ENCODE measurements at regions not wholly inside any gene's neighbourhood (a gene's known extent, or its start where the extent isn't known, plus 50 kb on each side); places are given as distances from the start of the nearest gene placed in this dataset.
"Not testable (repeated sequence)": the region's sequence is repeated elsewhere in the genome, so short reads cannot be mapped to it uniquely, and the experiment has no call there.

DNA sequence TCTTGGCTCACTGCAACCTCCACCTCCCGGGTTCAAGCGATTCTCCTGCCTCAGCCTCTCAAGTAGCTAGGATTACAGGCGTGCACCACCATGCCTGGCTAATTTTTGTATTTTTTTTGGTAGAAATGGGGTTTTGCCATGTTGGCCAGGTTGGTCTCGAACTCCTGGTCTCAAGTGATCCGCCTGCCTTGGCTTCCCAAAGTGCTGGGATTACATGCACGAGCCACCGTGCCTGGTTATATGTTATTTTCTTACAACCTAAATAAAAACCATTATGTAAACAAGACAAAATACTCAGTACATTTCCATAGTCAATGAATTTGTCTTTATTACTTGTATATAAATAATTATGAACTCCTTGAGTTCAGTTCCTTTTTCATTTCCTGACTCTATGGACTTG lies 75.7 kb upstream of the TPTE start:
- TF ChIP-seq, protein P1, sequence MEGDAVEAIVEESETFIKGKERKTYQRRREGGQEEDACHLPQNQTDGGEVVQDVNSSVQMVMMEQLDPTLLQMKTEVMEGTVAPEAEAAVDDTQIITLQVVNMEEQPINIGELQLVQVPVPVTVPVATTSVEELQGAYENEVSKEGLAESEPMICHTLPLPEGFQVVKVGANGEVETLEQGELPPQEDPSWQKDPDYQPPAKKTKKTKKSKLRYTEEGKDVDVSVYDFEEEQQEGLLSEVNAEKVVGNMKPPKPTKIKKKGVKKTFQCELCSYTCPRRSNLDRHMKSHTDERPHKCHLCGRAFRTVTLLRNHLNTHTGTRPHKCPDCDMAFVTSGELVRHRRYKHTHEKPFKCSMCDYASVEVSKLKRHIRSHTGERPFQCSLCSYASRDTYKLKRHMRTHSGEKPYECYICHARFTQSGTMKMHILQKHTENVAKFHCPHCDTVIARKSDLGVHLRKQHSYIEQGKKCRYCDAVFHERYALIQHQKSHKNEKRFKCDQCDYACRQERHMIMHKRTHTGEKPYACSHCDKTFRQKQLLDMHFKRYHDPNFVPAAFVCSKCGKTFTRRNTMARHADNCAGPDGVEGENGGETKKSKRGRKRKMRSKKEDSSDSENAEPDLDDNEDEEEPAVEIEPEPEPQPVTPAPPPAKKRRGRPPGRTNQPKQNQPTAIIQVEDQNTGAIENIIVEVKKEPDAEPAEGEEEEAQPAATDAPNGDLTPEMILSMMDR (IDR thresholded peaks at IDR 0.05), result not testable (repeated sequence)
- not testable (repeated sequence) for TF ChIP-seq POLR2A (IDR thresholded peaks at IDR 0.05)

Data from Peyer's patch (tissue), 4 donors.